ENCODE measurements at regions not wholly inside any gene's neighbourhood (a gene's known extent, or its start where the extent isn't known, plus 50 kb on each side); places are given as distances from the start of the nearest gene placed in this dataset.

- no peaks in the 10 kb centered on the region for H3K9me3 ChIP-seq (ENCODE audit: control insufficient read depth in 2 of 3, low read length in 3 of 3)
- intact Hi-C loops (cut with micrococcal nuclease): no loop called here
- DNase-seq (no peak), ATAC-seq (no peak)
- H3K36me3 ChIP-seq (ENCODE audit: control insufficient read depth in 2 of 3, insufficient read depth in 3 of 3, low read length in 3 of 3): no peaks in the 10 kb centered on the region
- H3K4me3 Mint-ChIP-seq: no peak overlapping the region
- no peak overlapping the region for H3K27ac Mint-ChIP-seq
- H3K27me3 Mint-ChIP-seq: peaks cover 0 to 31% (median 21%) of the 10 kb centered on the region in 5 donors
- ChIA-PET POLR2A (no interaction called here), CTCF (no interaction called here)
- peaks cover 0 to 6% (median 0%) of the 10 kb centered on the region in 11 donors for H3K9me3 Mint-ChIP-seq
- no peaks in the 10 kb centered on the region for H3K27me3 ChIP-seq (ENCODE audit: control insufficient read depth in 2 of 2, insufficient read depth in 2 of 2, low read length in 2 of 2)
- no peaks in the 10 kb centered on the region for H3K36me3 Mint-ChIP-seq
- H3K4me3 ChIP-seq (ENCODE audit: low read length): no peak overlapping the region
- H3K4me1 ChIP-seq (ENCODE audit: control insufficient read depth in 2 of 2, insufficient read depth in 2 of 2, low read length in 2 of 2): no peaks in the 10 kb centered on the region
- no peaks in the 10 kb centered on the region for H3K4me1 Mint-ChIP-seq
- H3K27ac ChIP-seq (ENCODE audit: low read depth, low read length): no peak overlapping the region
Measured at GRCh38 chr5:88428633-88429032, 160.0 kb upstream of the TMEM161B start.

- Histone ChIP-seq H3K27me3 (ENCODE audit: control insufficient read depth in 2 of 2, insufficient read depth in 2 of 2, low read length in 2 of 2) (no peaks in the 10 kb centered on the region), H3K4me3 (ENCODE audit: low read length) (no peak overlapping the region), H3K9me3 (ENCODE audit: control insufficient read depth in 2 of 3, low read length in 3 of 3) (no peaks in the 10 kb centered on the region), H3K36me3 (ENCODE audit: control insufficient read depth in 2 of 3, insufficient read depth in 3 of 3, low read length in 3 of 3) (no peaks in the 10 kb centered on the region), H3K27ac (ENCODE audit: low read depth, low read length) (no peak overlapping the region), H3K4me1 (ENCODE audit: control insufficient read depth in 2 of 2, insufficient read depth in 2 of 2, low read length in 2 of 2) (no peaks in the 10 kb centered on the region)
- CTCF ChIA-PET: no interaction called here
- POLR2A ChIA-PET: no interaction called here
- intact Hi-C loops (cut with micrococcal nuclease): no loop called here
- Mint-ChIP-seq H3K27ac (no peak overlapping the region), H3K4me1 (no peaks in the 10 kb centered on the region), H3K36me3 (no peaks in the 10 kb centered on the region), H3K4me3 (no peak overlapping the region), H3K9me3 (peaks cover 0 to 3% (median 0%) of the 10 kb centered on the region in 11 donors), H3K27me3 (peaks cover 0 to 23% (median 14%) of the 10 kb centered on the region in 5 donors)
- DNase-seq (no peak), ATAC-seq (no peak)
Measured at GRCh38 chr5:88426441-88426840, 157.8 kb upstream of the TMEM161B start.

- Histone ChIP-seq H3K27me3 (ENCODE audit: control insufficient read depth in 2 of 2, insufficient read depth in 2 of 2, low read length in 2 of 2) (no peaks in the 10 kb centered on the region), H3K9me3 (ENCODE audit: control insufficient read depth in 2 of 3, low read length in 3 of 3) (no peaks in the 10 kb centered on the region), H3K36me3 (ENCODE audit: control insufficient read depth in 2 of 3, insufficient read depth in 3 of 3, low read length in 3 of 3) (no peaks in the 10 kb centered on the region), H3K4me3 (ENCODE audit: low read length) (no peak overlapping the region), H3K4me1 (ENCODE audit: control insufficient read depth in 2 of 2, insufficient read depth in 2 of 2, low read length in 2 of 2) (no peaks in the 10 kb centered on the region), H3K27ac (ENCODE audit: low read depth, low read length) (no peak overlapping the region)
- H3K4me1 Mint-ChIP-seq: no peaks in the 10 kb centered on the region
- no peak for ATAC-seq
- no peak overlapping the region for H3K4me3 Mint-ChIP-seq
- CTCF ChIA-PET: no interaction called here
- DNase-seq: no peak
- H3K36me3 Mint-ChIP-seq: no peaks in the 10 kb centered on the region
- H3K27ac Mint-ChIP-seq: no peak overlapping the region
- intact Hi-C loops (cut with micrococcal nuclease): no loop called here
- POLR2A ChIA-PET: no interaction called here
- peaks cover 0 to 3% (median 0%) of the 10 kb centered on the region in 11 donors for H3K9me3 Mint-ChIP-seq
- peaks cover 0 to 21% (median 11%) of the 10 kb centered on the region in 5 donors for H3K27me3 Mint-ChIP-seq
Measured at GRCh38 chr5:88425124-88425523, 156.5 kb upstream of the TMEM161B start.

- Histone ChIP-seq H3K4me1 (ENCODE audit: control insufficient read depth in 2 of 2, insufficient read depth in 2 of 2, low read length in 2 of 2) (no peaks in the 10 kb centered on the region), H3K36me3 (ENCODE audit: control insufficient read depth in 2 of 3, insufficient read depth in 3 of 3, low read length in 3 of 3) (no peaks in the 10 kb centered on the region), H3K4me3 (ENCODE audit: low read length) (no peak overlapping the region), H3K27ac (ENCODE audit: low read depth, low read length) (no peak overlapping the region), H3K9me3 (ENCODE audit: control insufficient read depth in 2 of 3, low read length in 3 of 3) (no peaks in the 10 kb centered on the region), H3K27me3 (ENCODE audit: control insufficient read depth in 2 of 2, insufficient read depth in 2 of 2, low read length in 2 of 2) (no peaks in the 10 kb centered on the region)
- no peaks in the 10 kb centered on the region for H3K36me3 Mint-ChIP-seq
- no peak overlapping the region for H3K4me3 Mint-ChIP-seq
- ChIA-PET CTCF (interaction anchor here (0.6 kb wide), 1 partner anchor 1054 kb away, joined by 4 read pairs; no protein-coding TSS in a partner anchor), POLR2A (interaction anchor here (0.6 kb wide), 1 partner anchor 51 kb away, joined by 4 read pairs; no protein-coding TSS in a partner anchor)
- DNase-seq (no peak), ATAC-seq (no peak)
- no peak overlapping the region for H3K27ac Mint-ChIP-seq
- no peaks in the 10 kb centered on the region for H3K9me3 Mint-ChIP-seq
- peaks cover 0 to 14% (median 13%) of the 10 kb centered on the region in 5 donors for H3K27me3 Mint-ChIP-seq
- intact Hi-C loops (cut with micrococcal nuclease): no loop called here
- H3K4me1 Mint-ChIP-seq: no peaks in the 10 kb centered on the region
Measured at GRCh38 chr5:88419931-88420330, 151.3 kb upstream of the TMEM161B start.

DNA sequence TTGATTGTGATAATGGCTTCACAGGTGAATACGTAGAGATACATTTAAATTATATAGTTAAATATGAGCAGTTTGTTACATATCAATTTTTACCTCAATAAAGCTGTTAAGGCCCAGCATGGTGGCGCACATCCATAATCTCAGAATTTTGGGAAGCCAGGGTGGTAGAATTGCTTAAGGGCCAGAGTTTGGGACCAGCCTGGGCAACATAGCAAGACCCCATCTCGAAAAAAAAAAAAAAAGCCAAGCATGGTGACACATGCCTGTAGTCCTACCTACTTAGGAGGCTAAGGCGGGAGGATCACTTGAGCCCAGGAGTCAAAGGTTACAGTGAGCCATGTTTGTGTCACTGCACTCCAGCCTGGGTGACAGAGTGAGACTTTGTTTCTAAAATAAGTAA, 138.7 kb upstream of the TMEM161B start:
- Histone ChIP-seq H3K36me3 (ENCODE audit: control insufficient read depth in 2 of 3, insufficient read depth in 3 of 3, low read length in 3 of 3) (no peaks in the 10 kb centered on the region), H3K4me1 (ENCODE audit: control insufficient read depth in 2 of 2, insufficient read depth in 2 of 2, low read length in 2 of 2) (no peaks in the 10 kb centered on the region), H3K9me3 (ENCODE audit: control insufficient read depth in 2 of 3, low read length in 3 of 3) (no peaks in the 10 kb centered on the region), H3K27me3 (ENCODE audit: control insufficient read depth in 2 of 2, insufficient read depth in 2 of 2, low read length in 2 of 2) (no peaks in the 10 kb centered on the region), H3K27ac (ENCODE audit: low read depth, low read length) (no peak overlapping the region), H3K4me3 (ENCODE audit: low read length) (no peak overlapping the region)
- intact Hi-C loops (cut with micrococcal nuclease): no loop called here
- Mint-ChIP-seq H3K36me3 (no peaks in the 10 kb centered on the region), H3K4me3 (no peak overlapping the region), H3K27me3 (peaks cover 0 to 9% (median 5%) of the 10 kb centered on the region in 5 donors), H3K9me3 (peaks cover 0 to 2% (median 0%) of the 10 kb centered on the region in 11 donors), H3K27ac (no peak overlapping the region), H3K4me1 (no peaks in the 10 kb centered on the region)
- DNase-seq: no peak
- no peak for ATAC-seq
- ChIA-PET POLR2A (no interaction called here), CTCF (no interaction called here)

DNA sequence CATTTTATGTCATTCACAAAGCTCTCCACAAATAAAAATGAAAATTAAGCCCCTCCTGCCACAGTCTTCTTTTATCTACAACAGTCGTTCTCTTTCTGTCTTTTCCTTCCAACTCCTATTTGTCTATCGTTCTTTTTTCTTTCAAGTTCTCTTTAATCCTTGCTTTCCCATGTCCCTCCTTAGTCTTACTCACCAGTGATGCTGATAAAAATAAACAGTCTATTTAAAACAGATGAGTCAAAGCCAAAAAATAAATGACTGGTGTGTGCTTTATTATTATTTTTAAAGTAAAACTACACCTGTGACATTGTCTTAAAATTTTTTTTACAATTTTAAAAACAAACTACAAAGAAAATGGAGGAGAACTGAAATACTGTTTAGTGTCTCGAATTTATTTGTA, 137.1 kb upstream of the TMEM161B start:
- no peak overlapping the region for H3K27ac Mint-ChIP-seq

DNA sequence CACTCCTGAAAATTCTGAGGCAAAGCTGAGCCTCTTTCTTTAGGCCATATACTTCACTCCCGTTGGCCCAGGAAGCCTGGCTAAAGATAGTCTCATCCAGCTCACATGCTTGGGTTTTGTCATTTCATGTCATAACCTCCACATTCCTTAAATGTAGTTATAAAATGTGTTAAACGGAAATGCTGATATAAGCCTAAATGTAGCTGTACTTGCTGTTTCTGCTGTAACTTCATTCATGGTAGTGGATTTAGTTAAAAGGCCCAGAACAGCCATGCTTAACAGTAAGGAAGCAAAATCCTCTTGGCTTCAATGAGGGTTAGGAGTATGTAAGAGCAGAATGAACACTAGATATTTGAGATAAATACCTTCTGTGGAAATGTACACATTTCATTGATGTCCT, 135.8 kb upstream of the TMEM161B start:
- no peak for ATAC-seq
- Histone ChIP-seq H3K4me1 (ENCODE audit: control insufficient read depth in 2 of 2, insufficient read depth in 2 of 2, low read length in 2 of 2) (no peaks in the 10 kb centered on the region), H3K27me3 (ENCODE audit: control insufficient read depth in 2 of 2, insufficient read depth in 2 of 2, low read length in 2 of 2) (no peaks in the 10 kb centered on the region), H3K4me3 (ENCODE audit: low read length) (no peak overlapping the region), H3K9me3 (ENCODE audit: control insufficient read depth in 2 of 3, low read length in 3 of 3) (no peaks in the 10 kb centered on the region), H3K36me3 (ENCODE audit: control insufficient read depth in 2 of 3, insufficient read depth in 3 of 3, low read length in 3 of 3) (no peaks in the 10 kb centered on the region), H3K27ac (ENCODE audit: low read depth, low read length) (no peak overlapping the region)
- intact Hi-C loops (cut with micrococcal nuclease): no loop called here
- peaks cover 1 to 22% (median 5%) of the 10 kb centered on the region in 5 donors for H3K27me3 Mint-ChIP-seq
- H3K36me3 Mint-ChIP-seq: no peaks in the 10 kb centered on the region
- H3K4me3 Mint-ChIP-seq: no peak overlapping the region
- H3K4me1 Mint-ChIP-seq: no peaks in the 10 kb centered on the region
- no peak overlapping the region for H3K27ac Mint-ChIP-seq
- peaks cover 0 to 2% (median 0%) of the 10 kb centered on the region in 11 donors for H3K9me3 Mint-ChIP-seq
- POLR2A ChIA-PET: no interaction called here
- DNase-seq: no peak
- CTCF ChIA-PET: no interaction called here

More for the DNA sequence above, 137.1 kb upstream of the TMEM161B start:
- Mint-ChIP-seq H3K4me3 (no peak overlapping the region), H3K36me3 (no peaks in the 10 kb centered on the region), H3K27me3 (peaks cover 0 to 14% (median 9%) of the 10 kb centered on the region in 5 donors), H3K9me3 (peaks cover 0 to 2% (median 0%) of the 10 kb centered on the region in 11 donors), H3K4me1 (no peaks in the 10 kb centered on the region)
- no peaks in the 10 kb centered on the region for H3K9me3 ChIP-seq (ENCODE audit: control insufficient read depth in 2 of 3, low read length in 3 of 3)
- H3K4me1 ChIP-seq (ENCODE audit: control insufficient read depth in 2 of 2, insufficient read depth in 2 of 2, low read length in 2 of 2): no peaks in the 10 kb centered on the region
- DNase-seq (no peak), ATAC-seq (no peak)
- intact Hi-C loops (cut with micrococcal nuclease): no loop called here
- no peak overlapping the region for H3K27ac ChIP-seq (ENCODE audit: low read depth, low read length)
- no peaks in the 10 kb centered on the region for H3K27me3 ChIP-seq (ENCODE audit: control insufficient read depth in 2 of 2, insufficient read depth in 2 of 2, low read length in 2 of 2)
- H3K4me3 ChIP-seq (ENCODE audit: low read length): no peak overlapping the region
- ChIA-PET POLR2A (no interaction called here), CTCF (no interaction called here)
- H3K36me3 ChIP-seq (ENCODE audit: control insufficient read depth in 2 of 3, insufficient read depth in 3 of 3, low read length in 3 of 3): no peaks in the 10 kb centered on the region

All from naive thymus-derived CD4-positive, alpha-beta T cell (primary cell).